ENCODE measurements at regions not wholly inside any gene's neighbourhood (a gene's known extent, or its start where the extent isn't known, plus 50 kb on each side); places are given as distances from the start of the nearest gene placed in this dataset.

DNA sequence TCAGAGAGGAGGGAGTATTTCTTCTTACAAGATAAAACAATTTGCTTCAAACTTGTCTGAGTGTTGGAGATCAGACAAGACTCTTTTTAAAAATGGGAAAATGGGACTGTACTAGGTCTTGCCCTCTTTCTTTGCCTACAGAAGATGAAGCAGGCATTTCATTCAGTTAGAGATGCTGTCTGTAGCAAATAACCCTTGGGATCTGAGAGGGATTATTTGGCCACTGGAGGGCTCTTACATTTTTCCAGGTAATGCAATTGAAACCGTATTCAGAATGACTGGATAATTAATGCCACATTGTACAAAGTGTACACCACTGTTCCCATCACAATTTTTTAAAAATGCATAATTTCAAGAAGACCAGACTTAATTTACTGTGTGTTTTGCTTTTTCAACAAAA lies 258.5 kb upstream of the KIRREL3 start:
- TF ChIP-seq, protein P1, sequence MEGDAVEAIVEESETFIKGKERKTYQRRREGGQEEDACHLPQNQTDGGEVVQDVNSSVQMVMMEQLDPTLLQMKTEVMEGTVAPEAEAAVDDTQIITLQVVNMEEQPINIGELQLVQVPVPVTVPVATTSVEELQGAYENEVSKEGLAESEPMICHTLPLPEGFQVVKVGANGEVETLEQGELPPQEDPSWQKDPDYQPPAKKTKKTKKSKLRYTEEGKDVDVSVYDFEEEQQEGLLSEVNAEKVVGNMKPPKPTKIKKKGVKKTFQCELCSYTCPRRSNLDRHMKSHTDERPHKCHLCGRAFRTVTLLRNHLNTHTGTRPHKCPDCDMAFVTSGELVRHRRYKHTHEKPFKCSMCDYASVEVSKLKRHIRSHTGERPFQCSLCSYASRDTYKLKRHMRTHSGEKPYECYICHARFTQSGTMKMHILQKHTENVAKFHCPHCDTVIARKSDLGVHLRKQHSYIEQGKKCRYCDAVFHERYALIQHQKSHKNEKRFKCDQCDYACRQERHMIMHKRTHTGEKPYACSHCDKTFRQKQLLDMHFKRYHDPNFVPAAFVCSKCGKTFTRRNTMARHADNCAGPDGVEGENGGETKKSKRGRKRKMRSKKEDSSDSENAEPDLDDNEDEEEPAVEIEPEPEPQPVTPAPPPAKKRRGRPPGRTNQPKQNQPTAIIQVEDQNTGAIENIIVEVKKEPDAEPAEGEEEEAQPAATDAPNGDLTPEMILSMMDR (IDR thresholded peaks at IDR 0.05) = no peak
- no peak for ATAC-seq (ENCODE audit: low FRiP score)

DNA sequence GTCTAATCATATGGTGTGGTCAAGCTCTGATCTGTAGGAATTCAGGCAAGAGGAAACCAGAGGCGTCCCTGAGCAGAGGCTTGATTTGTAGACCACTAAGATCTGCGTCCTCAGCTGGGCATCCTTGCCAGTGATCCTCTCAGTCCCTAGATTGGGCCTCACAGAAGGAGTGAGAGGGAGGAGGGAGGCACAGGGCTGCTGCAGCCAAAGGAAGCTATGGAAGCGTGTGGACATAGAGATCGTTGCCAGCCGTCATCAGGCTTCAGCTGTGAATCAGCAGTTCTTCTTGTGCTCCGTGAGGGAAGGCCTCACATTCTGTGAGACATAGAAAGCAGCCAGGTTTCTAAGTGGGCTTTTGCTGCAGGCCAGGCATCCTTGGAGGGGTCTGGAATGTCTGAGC lies 254.6 kb upstream of the KIRREL3 start:
- DNase-seq (ENCODE audit: low spot score) = no peak
- TF ChIP-seq, protein P1 (IDR thresholded peaks at IDR 0.05) = no peak
- no peak for ATAC-seq (ENCODE audit: low FRiP score)

More for the DNA sequence above, 258.5 kb upstream of the KIRREL3 start:
- DNase-seq (ENCODE audit: low spot score) = no peak

DNA sequence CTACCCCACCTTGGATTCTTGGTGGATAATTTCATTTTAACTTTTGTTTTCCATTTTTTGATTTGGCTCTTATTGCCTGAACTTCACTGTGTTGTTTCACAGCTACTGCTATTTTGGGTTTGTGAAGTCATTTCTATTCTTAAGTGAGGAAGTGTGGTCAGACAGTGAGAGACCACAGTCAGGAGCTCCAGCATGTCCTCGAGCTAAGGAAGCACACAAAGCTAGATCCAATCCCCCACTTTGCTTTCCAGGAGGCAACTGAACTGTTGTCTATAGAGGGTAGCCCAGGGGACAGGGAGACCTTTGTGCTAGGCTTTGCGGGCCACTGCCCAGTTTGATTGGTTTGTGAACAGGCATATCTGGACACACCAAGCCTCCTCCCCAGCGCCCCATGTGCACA lies 251.8 kb upstream of the KIRREL3 start:
- TF ChIP-seq, protein P1 (IDR thresholded peaks at IDR 0.05) = no peak
- ATAC-seq (ENCODE audit: low FRiP score) (no peak), DNase-seq (ENCODE audit: low spot score) (no peak)

DNA sequence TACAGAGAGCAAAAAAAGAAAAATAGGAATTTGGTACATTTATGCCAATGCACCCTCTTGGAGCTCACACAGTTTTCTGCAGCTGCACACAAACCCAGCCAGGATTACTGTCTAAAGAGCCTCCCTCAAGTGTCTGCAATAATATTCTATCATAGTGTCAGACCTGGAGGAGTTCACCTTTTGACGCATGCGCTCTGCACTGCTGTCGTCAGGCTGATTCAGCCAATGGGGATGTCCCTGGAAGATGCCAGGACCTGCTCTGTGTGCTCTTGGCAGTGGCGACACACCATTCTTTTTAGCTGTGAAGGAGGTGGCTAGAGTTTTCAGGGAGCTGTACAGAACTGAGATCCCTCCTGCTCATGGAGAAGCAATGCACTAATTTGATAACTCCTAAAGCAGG lies 249.0 kb upstream of the KIRREL3 start:
- TF ChIP-seq, protein P1 (IDR thresholded peaks at IDR 0.05) = no peak
- DNase-seq (ENCODE audit: low spot score) = no peak
- no peak for ATAC-seq (ENCODE audit: low FRiP score)

DNA sequence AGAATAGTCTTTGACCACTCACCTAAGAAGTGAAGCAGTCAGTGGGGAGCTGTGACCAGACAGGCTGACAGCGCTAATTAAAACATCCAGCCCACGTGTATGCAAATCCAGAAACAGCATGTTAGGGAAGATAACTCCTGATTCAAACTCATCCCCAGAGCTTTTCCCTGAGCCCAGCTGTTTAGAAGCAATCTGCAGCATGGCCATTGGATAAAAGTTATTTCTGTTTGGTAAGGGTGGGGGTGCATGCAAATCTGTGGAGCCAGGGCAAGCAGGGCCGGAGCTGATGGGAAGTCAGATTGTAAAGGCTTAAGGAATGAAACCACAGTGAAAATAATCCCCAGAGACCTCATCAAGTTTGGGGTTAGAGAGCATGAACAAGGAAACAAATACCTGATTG lies 247.9 kb upstream of the KIRREL3 start:
- DNase-seq (ENCODE audit: low spot score) (no peak), ATAC-seq (ENCODE audit: low FRiP score) (no peak)
- TF ChIP-seq, protein P1 (IDR thresholded peaks at IDR 0.05) = no peak

DNA sequence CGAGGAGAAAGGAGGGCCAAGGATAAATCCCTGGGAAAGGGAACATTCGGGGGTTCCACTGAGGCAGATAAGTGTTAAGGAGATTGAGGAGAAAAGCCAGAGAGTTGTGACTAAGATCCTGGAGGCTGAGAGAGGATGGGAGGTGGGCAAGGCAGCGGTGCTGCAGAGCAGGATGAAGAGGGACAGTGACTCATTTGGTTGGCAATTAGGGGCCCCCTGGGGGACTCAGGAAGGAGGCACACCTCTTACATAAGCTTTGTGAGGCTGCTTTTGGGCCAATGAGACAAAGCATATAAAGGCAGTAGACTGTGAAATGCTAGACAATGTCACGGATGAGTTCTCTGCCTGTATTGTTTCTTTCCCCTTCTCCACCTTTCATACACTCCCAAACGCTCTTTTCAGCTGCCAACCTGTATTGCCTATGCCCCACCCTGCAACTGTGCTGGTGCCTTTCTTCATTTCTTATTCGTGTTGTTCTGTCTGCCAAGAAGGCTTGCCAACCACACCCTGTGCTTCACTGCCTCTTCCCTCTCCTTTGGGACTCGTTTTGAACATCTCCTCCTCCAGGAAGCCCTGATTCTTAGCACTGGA lies 246.8 kb upstream of the KIRREL3 start:
- DNase-seq (ENCODE audit: low spot score) (no peak), ATAC-seq (ENCODE audit: low FRiP score) (no peak)
- TF ChIP-seq, protein P1 (IDR thresholded peaks at IDR 0.05) = no peak

DNA sequence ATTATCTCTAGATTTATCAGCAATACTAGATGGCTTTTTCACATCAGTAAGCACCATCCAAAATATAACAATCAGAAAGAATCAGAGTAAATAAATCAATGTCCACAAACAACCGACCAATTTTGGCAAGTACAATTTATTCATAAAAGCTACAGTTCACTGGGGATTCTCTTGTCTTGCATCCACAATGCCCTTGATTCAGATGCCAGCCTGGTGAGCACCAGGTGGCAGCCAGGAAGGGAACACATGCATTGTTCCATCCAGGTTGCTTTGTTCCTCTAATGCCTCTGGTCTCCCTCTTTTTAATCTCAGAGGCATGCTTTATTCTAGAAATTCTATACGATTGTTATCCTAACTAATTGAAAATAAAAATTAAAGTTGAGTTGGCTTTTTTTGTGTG lies 242.1 kb upstream of the KIRREL3 start:
- DNase-seq (ENCODE audit: low spot score) = no peak
- TF ChIP-seq, protein P1 (IDR thresholded peaks at IDR 0.05) = no peak
- no peak for ATAC-seq (ENCODE audit: low FRiP score)

Data from omental fat pad (tissue), 3 donors.